GM20000 (cell line): ENCODE measurements at regions not wholly inside any gene's neighbourhood (a gene's known extent, or its start where the extent isn't known, plus 50 kb on each side); places are given as distances from the start of the nearest gene placed in this dataset.

Experiments used
- DNase-seq: peaks from one replicate; pipeline ENCODE4 v3.0.0; 2012; ENCODE audit warnings: low spot score
- TF ChIP-seq, protein P1 (sequence below): IDR thresholded peaks from 2 replicates; pipeline ENCODE4 v1.5.1; 2012; ENCODE audit warnings: mild to moderate bottlenecking, control low read depth; ENCODE audit errors: extremely low read depth, missing control alignments

DNA sequence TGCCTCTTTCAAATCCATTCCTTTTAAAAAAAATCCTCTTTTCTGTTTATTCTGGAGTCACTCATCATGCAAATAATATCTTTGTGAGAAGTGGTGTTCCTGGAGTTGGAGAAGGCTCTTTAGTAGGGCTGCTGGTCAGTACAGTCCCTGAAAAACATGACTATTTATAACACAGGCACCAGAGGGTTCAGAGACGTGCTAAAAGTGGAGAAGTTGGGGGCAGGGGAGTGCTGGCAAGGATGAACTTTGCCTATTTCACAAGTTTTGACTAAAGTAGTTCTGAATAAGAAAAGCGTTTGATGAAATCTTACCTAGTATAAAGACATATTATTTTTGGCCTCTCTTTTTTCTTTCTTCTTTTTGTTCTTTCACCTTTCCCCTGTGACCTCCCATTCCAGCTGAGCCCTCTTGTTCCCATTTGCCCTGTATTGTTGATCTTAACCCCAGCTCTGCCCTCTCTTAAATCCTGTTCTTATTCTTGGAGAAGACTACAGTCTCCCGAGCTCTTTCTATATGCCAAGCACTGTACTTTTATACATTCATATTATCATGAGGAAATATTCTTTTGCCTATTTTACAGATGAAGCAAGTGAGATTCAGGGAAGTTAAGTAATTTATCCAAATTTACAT, 129.1 kb downstream of the TM9SF2 start:
- TF ChIP-seq, protein P1, sequence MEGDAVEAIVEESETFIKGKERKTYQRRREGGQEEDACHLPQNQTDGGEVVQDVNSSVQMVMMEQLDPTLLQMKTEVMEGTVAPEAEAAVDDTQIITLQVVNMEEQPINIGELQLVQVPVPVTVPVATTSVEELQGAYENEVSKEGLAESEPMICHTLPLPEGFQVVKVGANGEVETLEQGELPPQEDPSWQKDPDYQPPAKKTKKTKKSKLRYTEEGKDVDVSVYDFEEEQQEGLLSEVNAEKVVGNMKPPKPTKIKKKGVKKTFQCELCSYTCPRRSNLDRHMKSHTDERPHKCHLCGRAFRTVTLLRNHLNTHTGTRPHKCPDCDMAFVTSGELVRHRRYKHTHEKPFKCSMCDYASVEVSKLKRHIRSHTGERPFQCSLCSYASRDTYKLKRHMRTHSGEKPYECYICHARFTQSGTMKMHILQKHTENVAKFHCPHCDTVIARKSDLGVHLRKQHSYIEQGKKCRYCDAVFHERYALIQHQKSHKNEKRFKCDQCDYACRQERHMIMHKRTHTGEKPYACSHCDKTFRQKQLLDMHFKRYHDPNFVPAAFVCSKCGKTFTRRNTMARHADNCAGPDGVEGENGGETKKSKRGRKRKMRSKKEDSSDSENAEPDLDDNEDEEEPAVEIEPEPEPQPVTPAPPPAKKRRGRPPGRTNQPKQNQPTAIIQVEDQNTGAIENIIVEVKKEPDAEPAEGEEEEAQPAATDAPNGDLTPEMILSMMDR = no peak
- DNase-seq = no peak

DNA sequence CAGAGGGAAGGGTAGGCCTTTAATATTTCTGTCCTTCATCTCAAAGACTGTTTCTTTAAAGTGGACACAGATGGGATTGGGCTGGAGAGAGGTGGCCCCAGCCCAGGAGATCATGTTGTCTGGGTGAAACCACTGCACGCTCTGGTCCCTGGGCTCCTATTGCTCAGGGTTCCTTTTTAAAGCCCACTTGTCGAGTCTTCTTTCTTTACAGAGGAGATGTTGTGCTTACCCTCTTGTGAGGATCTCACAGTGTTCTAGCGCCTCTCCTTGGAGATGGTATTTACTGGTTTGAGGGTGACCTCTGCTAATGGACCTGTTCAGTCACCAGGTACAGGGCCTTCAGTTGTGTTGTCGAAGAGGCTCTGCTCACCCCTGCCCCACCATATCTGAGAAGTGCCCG, 128.4 kb downstream of the TM9SF2 start:
- TF ChIP-seq, protein P1 = no peak

DNA sequence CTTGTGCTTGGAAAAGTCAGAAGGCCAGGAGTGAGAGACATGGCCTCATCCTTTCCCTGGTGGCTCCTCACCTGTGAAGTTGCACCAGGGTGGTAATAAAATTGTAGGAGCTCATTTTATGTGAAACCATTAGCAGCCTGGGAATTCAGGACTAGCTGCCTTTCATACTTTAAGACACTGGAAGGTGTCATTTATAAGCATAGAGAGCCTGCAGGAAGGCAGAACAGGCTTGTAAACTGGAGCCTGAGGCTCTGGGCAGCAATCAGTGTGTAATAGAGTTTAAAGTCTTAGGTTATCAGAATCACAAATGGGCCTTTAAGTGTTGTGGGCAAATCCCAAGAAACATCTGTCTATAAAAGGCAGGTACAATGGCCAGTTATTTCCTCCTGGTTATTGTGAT, 127.2 kb downstream of the TM9SF2 start:
- DNase-seq = no peak
- TF ChIP-seq, protein P1 = no peak

More for the DNA sequence above, 128.4 kb downstream of the TM9SF2 start:
- no peak for DNase-seq

DNA sequence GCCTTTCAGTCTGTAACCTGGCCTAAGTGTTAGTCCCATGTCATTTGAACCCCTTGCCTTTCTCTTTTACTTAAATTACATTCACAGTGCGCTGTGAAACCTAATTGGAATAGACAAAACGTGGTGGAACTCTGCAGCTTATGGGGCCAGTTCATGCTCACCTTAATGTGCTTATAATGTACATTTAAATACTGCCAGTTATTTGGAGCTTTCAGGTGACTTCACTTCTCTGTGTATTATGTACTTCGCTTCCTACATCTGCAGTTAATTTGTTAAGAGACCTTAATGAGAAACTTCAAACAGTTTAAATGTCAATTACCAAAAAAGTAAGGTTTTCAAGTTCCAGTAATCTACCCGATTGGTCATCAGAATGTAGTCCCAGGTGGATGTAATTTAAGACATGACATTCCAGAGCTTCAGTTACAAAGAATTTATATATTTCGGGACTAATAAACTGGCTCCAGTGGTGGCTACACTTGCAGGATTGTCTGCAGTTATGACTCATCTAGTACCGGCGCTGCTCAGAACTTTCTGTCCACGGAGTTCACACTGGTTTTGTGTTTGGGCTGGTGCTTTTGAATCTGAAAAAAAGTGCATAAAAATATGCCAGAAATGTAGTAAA, 125.3 kb downstream of the TM9SF2 start:
- DNase-seq = no peak
- TF ChIP-seq, protein P1 = no peak

DNA sequence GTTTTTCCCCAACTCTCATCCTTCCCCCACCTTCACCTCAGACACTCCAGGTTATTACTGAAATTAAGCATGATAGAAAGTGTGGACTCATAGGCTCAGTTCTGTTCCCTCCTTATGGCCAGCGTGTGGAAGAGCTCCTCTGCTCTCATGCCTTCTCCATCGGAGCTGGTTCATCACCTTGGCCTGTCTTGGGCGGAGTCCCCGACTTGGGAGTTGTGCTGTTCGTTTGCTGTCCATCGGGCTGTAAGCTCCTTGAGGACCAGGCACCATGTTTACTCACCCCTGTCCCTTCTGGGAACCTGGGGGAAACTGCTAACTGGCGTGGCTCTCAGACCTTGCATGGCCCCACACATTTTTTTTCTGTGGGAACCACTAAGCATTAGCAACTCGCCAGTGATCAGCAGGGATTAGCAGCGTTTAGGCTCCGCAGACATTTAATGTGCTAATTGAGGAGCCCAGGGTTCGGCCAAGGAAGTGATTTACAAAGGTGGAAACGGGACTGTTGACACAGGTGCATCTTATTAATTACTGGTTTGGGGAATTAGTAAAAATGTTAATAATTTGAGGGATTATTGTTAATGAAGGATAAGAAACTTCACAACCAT, 123.8 kb downstream of the TM9SF2 start:
- TF ChIP-seq, protein P1 = no peak
- DNase-seq = no peak

DNA sequence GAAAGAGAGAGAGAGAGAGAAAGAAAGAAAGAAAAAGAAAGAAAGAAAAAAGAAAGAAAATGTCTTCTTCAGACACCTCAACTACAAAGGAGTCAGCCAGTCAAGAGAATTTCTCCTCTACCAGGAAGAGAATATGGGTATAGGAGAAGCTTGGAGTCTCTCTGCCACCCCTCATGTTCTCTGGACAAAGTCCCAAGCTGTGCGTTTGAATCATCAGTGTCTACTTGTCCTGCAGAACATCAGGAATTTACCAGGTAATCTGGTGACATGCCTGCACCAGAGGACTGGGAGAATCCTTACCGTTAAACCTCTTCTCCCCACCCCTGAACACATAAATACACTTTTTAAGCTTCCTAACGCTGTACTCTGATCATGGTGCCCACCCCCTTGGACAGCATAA, 119.5 kb downstream of the TM9SF2 start:
- DNase-seq = no peak

DNA sequence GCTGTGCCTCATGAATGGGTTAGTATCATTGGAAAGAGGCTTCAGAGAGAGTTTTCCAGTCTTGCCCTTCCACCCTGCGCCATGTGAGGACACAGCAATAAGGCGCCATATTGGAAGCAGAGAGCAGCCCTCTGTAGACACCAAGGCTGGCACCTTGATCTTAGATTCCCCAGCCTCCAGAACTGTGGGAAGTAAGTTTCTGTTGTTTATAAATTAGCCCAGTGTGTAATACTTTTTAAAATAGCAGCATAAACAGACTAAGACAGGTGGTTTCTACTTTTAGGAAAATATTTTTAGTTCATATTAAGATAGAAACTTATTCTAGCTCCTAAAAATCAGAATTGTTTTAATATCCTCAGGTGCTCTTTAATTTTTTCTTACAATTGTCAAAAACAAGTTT, 117.9 kb downstream of the TM9SF2 start:
- TF ChIP-seq, protein P1 = no peak
- DNase-seq = no peak

More for the DNA sequence above, 119.5 kb downstream of the TM9SF2 start:
- TF ChIP-seq, protein P1 = no peak
